AG04449 (cell line): ENCODE measurements at regions not wholly inside any gene's neighbourhood (a gene's known extent, or its start where the extent isn't known, plus 50 kb on each side); places are given as distances from the start of the nearest gene placed in this dataset.

Experiments used
- CTCF ChIA-PET: fragments of 350-600 bp; formaldehyde crosslinking; extraction: SDS; loops from one replicate; lab custom pipeline; 2021; ENCODE audit warnings: antibody characterized with exemption; lab: Yijun Ruan, JAX
- POLR2A ChIA-PET: fragments of 400-600, 350-600 bp; formaldehyde crosslinking; extraction: SDS; loops from one replicate; lab custom pipeline; 2020; ENCODE audit warnings: antibody characterized with exemption, inconsistent platforms; lab: Yijun Ruan, JAX
- DNase-seq: peaks from one replicate; pipeline ENCODE4 v3.0.0-alpha.2; 2010; ENCODE audit warnings: low read depth, low spot score
- H3K4me3 ChIP-seq: 2 replicates; pipeline ENCODE4 v1.5.1; 2011; ENCODE audit warnings: low read depth, mild to moderate bottlenecking, control low read depth, low read length
- TF ChIP-seq, protein P1 (sequence below): IDR thresholded peaks from one replicate; pipeline ENCODE4 v1.5.1; 2011; ENCODE audit warnings: mild to moderate bottlenecking, moderate library complexity, low read length, control low read depth, inconsistent platforms; ENCODE audit not compliant: insufficient read depth; ENCODE audit errors: missing control alignments

DNA sequence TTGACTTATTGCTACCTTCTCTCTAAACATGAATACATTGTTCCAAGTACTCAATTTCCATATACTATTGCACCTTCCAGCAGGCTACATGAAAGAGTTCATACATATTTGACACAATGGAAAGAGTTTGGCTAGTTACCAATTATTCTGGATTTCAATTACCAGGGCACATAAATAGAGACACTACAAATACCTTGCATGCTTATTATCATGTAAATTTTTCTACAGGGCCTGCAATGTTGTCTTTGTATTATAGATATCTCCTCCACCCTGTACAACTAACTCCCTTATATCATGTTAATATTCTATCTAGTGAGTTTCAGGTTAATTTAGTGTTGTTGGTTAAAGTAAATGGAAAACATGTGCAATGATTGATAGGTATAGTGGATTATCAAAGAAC is 540.7 kb upstream of the SLITRK5 start:
- DNase-seq, result no peak
- CTCF ChIA-PET, result no interaction called here
- TF ChIP-seq, protein P1, sequence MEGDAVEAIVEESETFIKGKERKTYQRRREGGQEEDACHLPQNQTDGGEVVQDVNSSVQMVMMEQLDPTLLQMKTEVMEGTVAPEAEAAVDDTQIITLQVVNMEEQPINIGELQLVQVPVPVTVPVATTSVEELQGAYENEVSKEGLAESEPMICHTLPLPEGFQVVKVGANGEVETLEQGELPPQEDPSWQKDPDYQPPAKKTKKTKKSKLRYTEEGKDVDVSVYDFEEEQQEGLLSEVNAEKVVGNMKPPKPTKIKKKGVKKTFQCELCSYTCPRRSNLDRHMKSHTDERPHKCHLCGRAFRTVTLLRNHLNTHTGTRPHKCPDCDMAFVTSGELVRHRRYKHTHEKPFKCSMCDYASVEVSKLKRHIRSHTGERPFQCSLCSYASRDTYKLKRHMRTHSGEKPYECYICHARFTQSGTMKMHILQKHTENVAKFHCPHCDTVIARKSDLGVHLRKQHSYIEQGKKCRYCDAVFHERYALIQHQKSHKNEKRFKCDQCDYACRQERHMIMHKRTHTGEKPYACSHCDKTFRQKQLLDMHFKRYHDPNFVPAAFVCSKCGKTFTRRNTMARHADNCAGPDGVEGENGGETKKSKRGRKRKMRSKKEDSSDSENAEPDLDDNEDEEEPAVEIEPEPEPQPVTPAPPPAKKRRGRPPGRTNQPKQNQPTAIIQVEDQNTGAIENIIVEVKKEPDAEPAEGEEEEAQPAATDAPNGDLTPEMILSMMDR, result no peak
- no peak overlapping the region for H3K4me3 ChIP-seq
- POLR2A ChIA-PET, result no interaction called here

DNA sequence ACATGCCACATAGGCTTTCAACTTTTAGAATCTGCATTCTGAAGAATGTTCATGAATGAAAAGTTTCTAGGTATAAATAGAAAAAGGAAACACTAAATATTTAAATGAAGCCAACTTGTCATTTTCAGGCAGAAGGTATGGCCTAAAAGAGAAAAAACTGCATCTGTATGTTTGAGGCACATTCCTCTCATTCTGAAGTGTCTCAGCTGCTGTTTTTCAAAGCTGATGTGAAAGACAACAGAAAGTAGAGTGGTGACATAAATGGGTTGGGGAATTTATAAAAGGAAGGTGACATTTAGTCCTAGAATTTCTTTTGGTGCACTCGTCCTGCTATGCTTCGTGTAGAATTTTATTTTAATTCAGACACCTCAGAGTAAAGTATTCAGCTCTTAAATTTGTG is 539.6 kb upstream of the SLITRK5 start:
- POLR2A ChIA-PET, result no interaction called here
- no peak for DNase-seq
- CTCF ChIA-PET, result no interaction called here
- TF ChIP-seq, protein P1, result no peak
- no peak overlapping the region for H3K4me3 ChIP-seq

DNA sequence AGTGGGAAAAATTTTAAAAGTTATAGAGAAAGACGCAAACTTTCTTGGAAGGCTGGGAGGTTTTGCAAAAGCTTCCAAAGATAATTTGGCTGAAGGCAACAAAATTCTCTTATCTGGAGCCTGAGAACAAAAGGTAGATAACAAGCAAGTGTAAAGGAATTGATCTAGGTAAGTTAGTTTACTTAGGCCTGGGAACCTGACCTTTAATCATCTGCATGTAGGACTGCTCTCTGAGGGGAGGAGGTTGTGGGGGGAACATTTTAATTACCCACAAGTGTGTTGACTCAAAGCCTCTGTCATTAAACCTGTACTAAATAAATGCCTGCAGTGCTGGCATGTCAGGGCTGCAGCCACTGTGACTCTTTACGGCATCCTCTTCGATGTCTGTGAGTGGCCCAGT is 532.3 kb upstream of the SLITRK5 start:
- DNase-seq, result no peak
- ChIA-PET CTCF (no interaction called here), POLR2A (no interaction called here)

DNA sequence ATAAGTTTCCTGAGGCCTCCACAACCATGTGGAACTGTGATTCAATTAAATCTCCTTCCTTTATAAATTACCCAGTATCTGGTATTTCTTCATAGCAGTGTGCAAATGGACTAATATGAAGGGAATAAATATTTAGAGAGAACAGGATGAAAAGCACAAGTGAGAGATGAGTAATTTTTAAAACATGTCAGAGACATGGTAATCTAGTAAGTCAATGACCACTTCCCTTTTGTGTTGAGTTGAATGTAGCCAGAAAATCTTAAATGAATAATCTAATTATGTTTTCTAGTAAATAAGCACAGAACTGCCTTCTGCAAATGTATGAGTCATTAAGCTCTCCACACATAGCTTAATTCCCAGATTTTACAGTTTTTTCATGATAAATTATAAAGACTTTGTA is 524.1 kb upstream of the SLITRK5 start:
- no peak overlapping the region for H3K4me3 ChIP-seq
- TF ChIP-seq, protein P1, result no peak
- CTCF ChIA-PET, result no interaction called here
- no peak for DNase-seq
- POLR2A ChIA-PET, result no interaction called here

More for the DNA sequence above, 532.3 kb upstream of the SLITRK5 start:
- H3K4me3 ChIP-seq, result no peak overlapping the region
- TF ChIP-seq, protein P1, result no peak

DNA sequence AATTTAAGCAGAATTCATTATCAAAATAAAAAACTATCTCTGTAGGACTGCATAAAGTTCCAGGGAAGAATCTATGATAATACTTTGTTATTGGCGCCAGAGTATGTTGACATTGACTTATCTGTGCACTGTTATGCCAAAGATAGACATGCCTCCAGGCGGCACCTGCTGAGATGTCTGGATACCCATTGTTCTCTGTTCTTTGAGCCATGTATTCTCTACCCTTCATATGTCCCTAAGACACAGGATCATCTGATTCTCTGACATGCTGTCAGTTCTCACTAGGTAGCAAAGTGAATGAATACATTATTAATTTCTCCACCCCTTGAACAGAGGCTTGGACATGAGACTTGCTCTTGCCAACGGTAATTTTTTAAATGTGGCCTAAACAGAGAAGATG is 517.8 kb upstream of the SLITRK5 start:
- TF ChIP-seq, protein P1, result no peak
- no peak for DNase-seq
- CTCF ChIA-PET, result no interaction called here
- POLR2A ChIA-PET, result no interaction called here
- H3K4me3 ChIP-seq, result no peak overlapping the region

DNA sequence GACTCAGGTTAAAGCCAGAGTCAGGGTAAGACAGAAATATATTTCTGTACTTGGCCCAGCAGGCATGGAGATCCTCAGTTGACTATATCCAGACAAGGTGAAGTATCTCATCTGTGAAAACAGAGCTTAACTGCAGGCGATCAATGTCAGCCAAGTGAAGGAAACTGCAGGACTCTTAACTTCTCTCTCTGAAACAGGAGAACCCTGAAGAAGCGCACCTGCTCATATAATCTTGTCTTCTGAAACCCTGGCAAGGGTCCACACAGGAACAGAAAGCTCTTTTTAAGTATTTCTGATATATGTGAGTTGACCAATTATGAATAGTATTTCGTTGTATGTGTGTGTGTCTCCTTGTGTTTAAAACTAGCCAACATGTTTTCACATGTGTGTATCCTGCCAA is 504.8 kb upstream of the SLITRK5 start:
- TF ChIP-seq, protein P1, result no peak
- DNase-seq, result no peak
- ChIA-PET CTCF (no interaction called here), POLR2A (no interaction called here)
- H3K4me3 ChIP-seq, result no peak overlapping the region
